Loucy (cell line): ENCODE measurements at regions not wholly inside any gene's neighbourhood (a gene's known extent, or its start where the extent isn't known, plus 50 kb on each side); places are given as distances from the start of the nearest gene placed in this dataset.

Source experiments
- H2AFZ ChIP-seq: fragments of 200-600 bp; sonication (generic); 2 replicates; pipeline ENCODE4 v1.6.0; 2016; ENCODE audit warnings: antibody characterized with exemption, mild to moderate bottlenecking, low read length, moderate library complexity
- H3F3A ChIP-seq: fragments of 200-600 bp; 2 replicates; pipeline ENCODE4 v1.6.0; 2016; ENCODE audit warnings: antibody characterized with exemption, low read depth, mild to moderate bottlenecking
- H3K27me3 ChIP-seq: fragments of 200-600 bp; sonication (generic); 2 replicates; pipeline ENCODE4 v1.6.1; 2014; ENCODE audit warnings: low read length, mild to moderate bottlenecking; ENCODE audit not compliant: insufficient read depth, poor library complexity, severe bottlenecking
- H3K36me3 ChIP-seq: fragments of 200-600 bp; sonication (generic); 2 replicates; pipeline ENCODE4 v1.6.1; 2016; ENCODE audit warnings: low read length; ENCODE audit not compliant: insufficient read depth
- H3K4me1 ChIP-seq: fragments of 200-600 bp; sonication (generic); 2 replicates; pipeline ENCODE4 v1.5.1; 2014; ENCODE audit warnings: low read length, mild to moderate bottlenecking; ENCODE audit not compliant: insufficient read depth, poor library complexity, severe bottlenecking
- H3K4me2 ChIP-seq: fragments of 200-600 bp; sonication (generic); 2 replicates; pipeline ENCODE4 v1.6.0; 2014; ENCODE audit warnings: antibody characterized with exemption, low read length, low read depth, mild to moderate bottlenecking; ENCODE audit not compliant: poor library complexity, severe bottlenecking
- H3K4me3 ChIP-seq: fragments of 200-600 bp; sonication (generic); 2 replicates; pipeline ENCODE4 v1.5.1; 2014; ENCODE audit warnings: low read length, mild to moderate bottlenecking, mixed read lengths; ENCODE audit not compliant: poor library complexity, severe bottlenecking
- H3K79me2 ChIP-seq: fragments of 200-600 bp; sonication (generic); 2 replicates; pipeline ENCODE4 v1.6.1; 2014; ENCODE audit warnings: low read length; ENCODE audit not compliant: insufficient read depth
- H3K9ac ChIP-seq: fragments of 200-600 bp; sonication (generic); 2 replicates; pipeline ENCODE4 v1.6.0; 2014; ENCODE audit warnings: mild to moderate bottlenecking, low read depth, low read length, moderate library complexity; ENCODE audit not compliant: poor library complexity, severe bottlenecking
- H3K9me2 ChIP-seq: fragments of 200-600 bp; sonication (generic); replicated peaks from 2 replicates; pipeline ENCODE4 v1.6.1; 2016; ENCODE audit warnings: low read depth, low read length, mixed read lengths
- H3K9me3 ChIP-seq: fragments of 200-600 bp; sonication (generic); 2 replicates; pipeline ENCODE4 v1.6.1; 2014; ENCODE audit warnings: mild to moderate bottlenecking, antibody characterized with exemption, low read length, low read depth; ENCODE audit not compliant: insufficient read depth
- H4K20me1 ChIP-seq: fragments of 200-600 bp; sonication (generic); 2 replicates; pipeline ENCODE4 v1.6.0; 2014; ENCODE audit warnings: antibody characterized with exemption, low read length, mild to moderate bottlenecking; ENCODE audit not compliant: insufficient read depth, poor library complexity, severe bottlenecking
- EZH2phosphoT487 ChIP-seq: fragments of 200-600 bp; IDR thresholded peaks from 2 replicates; pipeline ENCODE4 v1.6.1; 2018; ENCODE audit warnings: antibody characterized with exemption, mild to moderate bottlenecking, moderate library complexity, borderline replicate concordance
- TF ChIP-seq, protein P1 (sequence below): fragments of 200-600 bp; sonication (generic); conservative IDR thresholded peaks from 2 replicates; pipeline ENCODE4 v1.5.1; 2014; ENCODE audit warnings: mild to moderate bottlenecking, antibody characterized with exemption, low read length

GRCh38 chr13:82129281-82129680 lies 1753.0 kb downstream of the SLITRK1 start:
- TF ChIP-seq, protein P1, sequence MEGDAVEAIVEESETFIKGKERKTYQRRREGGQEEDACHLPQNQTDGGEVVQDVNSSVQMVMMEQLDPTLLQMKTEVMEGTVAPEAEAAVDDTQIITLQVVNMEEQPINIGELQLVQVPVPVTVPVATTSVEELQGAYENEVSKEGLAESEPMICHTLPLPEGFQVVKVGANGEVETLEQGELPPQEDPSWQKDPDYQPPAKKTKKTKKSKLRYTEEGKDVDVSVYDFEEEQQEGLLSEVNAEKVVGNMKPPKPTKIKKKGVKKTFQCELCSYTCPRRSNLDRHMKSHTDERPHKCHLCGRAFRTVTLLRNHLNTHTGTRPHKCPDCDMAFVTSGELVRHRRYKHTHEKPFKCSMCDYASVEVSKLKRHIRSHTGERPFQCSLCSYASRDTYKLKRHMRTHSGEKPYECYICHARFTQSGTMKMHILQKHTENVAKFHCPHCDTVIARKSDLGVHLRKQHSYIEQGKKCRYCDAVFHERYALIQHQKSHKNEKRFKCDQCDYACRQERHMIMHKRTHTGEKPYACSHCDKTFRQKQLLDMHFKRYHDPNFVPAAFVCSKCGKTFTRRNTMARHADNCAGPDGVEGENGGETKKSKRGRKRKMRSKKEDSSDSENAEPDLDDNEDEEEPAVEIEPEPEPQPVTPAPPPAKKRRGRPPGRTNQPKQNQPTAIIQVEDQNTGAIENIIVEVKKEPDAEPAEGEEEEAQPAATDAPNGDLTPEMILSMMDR: no peak
- no peak for TF ChIP-seq EZH2phosphoT487
- no peaks in the 10 kb centered on the region for H3K27me3 ChIP-seq
- H3K36me3 ChIP-seq: no peaks in the 10 kb centered on the region
- H3K9me2 ChIP-seq: no peaks in the 10 kb centered on the region
- no peaks in the 10 kb centered on the region for H3K79me2 ChIP-seq
- H3K4me3 ChIP-seq: no peak overlapping the region
- H4K20me1 ChIP-seq: no peaks in the 10 kb centered on the region
- no peaks in the 10 kb centered on the region for H3F3A ChIP-seq
- no peak overlapping the region for H3K4me2 ChIP-seq
- no peaks in the 10 kb centered on the region for H3K4me1 ChIP-seq
- H3K9ac ChIP-seq: no peak overlapping the region
- H2AFZ ChIP-seq: no peak overlapping the region
- no peaks in the 10 kb centered on the region for H3K9me3 ChIP-seq

DNA sequence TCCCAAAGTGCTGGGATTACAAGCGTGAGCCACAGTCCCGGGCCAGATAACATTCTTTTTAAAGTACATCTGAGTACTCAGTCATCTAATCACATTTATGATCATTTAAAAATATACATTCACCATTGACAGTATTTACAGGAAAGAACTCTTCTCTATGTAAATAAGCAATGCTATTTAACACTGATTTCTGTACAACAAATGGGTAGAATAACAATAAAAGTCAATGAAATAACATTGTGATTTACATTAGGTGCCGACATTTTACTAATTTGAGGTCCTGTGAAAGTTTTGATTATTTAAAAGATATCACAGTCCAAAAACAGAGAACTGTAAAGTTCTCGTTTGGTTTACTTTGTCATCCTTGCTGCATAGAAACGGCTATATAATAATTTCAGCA lies 1763.7 kb downstream of the SLITRK1 start:
- Histone ChIP-seq H3F3A (no peaks in the 10 kb centered on the region), H3K27me3 (no peaks in the 10 kb centered on the region), H2AFZ (no peak overlapping the region), H3K9ac (no peak overlapping the region), H4K20me1 (no peaks in the 10 kb centered on the region), H3K36me3 (no peaks in the 10 kb centered on the region), H3K4me1 (no peaks in the 10 kb centered on the region), H3K4me2 (no peak overlapping the region), H3K4me3 (no peak overlapping the region), H3K79me2 (no peaks in the 10 kb centered on the region), H3K9me3 (no peaks in the 10 kb centered on the region), H3K9me2 (no peaks in the 10 kb centered on the region)
- TF ChIP-seq, protein P1: no peak
- TF ChIP-seq EZH2phosphoT487: no peak

- no peak overlapping the region for H3K4me2 ChIP-seq
- H3K9me2 ChIP-seq: no peaks in the 10 kb centered on the region
- TF ChIP-seq, protein P1: no peak
- TF ChIP-seq EZH2phosphoT487: no peak
- no peaks in the 10 kb centered on the region for H3K79me2 ChIP-seq
- H3F3A ChIP-seq: no peaks in the 10 kb centered on the region
- no peak overlapping the region for H2AFZ ChIP-seq
- no peaks in the 10 kb centered on the region for H3K36me3 ChIP-seq
- no peak overlapping the region for H3K4me3 ChIP-seq
- H3K9ac ChIP-seq: no peak overlapping the region
- H4K20me1 ChIP-seq: no peaks in the 10 kb centered on the region
- no peaks in the 10 kb centered on the region for H3K9me3 ChIP-seq
- no peaks in the 10 kb centered on the region for H3K4me1 ChIP-seq
- no peaks in the 10 kb centered on the region for H3K27me3 ChIP-seq
These were observed 1765.8 kb downstream of the SLITRK1 start for GRCh38 chr13:82116422-82116989.
